Activated naive CD4-positive, alpha-beta T cell treated with anti-CD3 and anti-CD28 coated beads, Interleukin-2, amount 50 U/mL, for 72 hours (primary cell): ENCODE measurements at regions not wholly inside any gene's neighbourhood (a gene's known extent, or its start where the extent isn't known, plus 50 kb on each side); places are given as distances from the start of the nearest gene placed in this dataset.

ENCODE experiments used
- ATAC-seq, 2 donors: fragments of 150-1000 bp; cut with Tn5 transposase; 2 replicates each; pipeline ENCODE4 v1.10.0; 2021; ENCODE audit warnings: mild to moderate bottlenecking in 2 of 2, moderate library complexity in 2 of 2
- DNase-seq, 2 donors: peaks; one replicate each; pipeline ENCODE4 v3.0.0; 2021 to 2022; ENCODE audit warnings: low spot score in 2 of 2
- H3K27ac Mint-ChIP-seq, 2 donors: one replicate each; pipeline ENCODE4 v1.8.0; 2022; ENCODE audit warnings: mild to moderate bottlenecking in 2 of 2, mixed read lengths in 2 of 2
- H3K36me3 Mint-ChIP-seq, 2 donors: one replicate each; pipeline ENCODE4 v1.8.0; 2022; ENCODE audit warnings: mixed read lengths in 2 of 2
- H3K9me3 Mint-ChIP-seq, 2 donors: one replicate each; pipeline ENCODE4 v1.8.0; 2022; ENCODE audit warnings: mixed read lengths in 2 of 2

DNA sequence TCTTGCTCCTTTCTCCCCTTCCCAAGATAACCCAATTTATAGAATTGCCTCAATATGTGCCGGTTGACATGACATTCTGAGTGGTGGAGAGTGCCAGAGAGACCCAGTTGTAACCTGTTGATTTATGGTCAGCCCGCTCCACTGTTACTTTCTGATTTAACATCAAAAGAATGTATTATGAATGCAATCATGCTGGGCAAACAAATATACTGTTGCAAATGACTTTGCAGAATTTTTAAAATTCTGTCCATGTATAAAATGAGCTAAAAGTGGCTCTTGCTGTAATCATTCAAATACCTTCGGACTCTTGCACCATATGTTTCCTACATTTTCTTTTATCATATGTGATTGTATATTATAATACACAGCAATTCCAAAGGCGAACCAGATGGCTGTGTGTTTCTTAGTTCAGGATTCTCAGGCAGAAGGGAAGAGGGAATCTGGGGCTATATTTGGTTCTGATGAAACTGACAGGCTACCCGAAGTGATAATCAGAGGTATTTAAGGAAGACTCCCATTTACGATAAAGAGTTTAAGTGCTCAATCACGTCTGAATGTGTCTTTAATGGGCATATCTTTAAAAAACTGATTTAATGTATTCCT is 131.7 kb downstream of the CLCN4 start:
- peaks cover 0 to 7% of the 10 kb centered on the region in 2 donors for H3K9me3 Mint-ChIP-seq
- no peaks in the 10 kb centered on the region for H3K36me3 Mint-ChIP-seq
- DNase-seq = no peak
- ATAC-seq = no peak
- no peak overlapping the region for H3K27ac Mint-ChIP-seq

- H3K9me3 Mint-ChIP-seq = no peaks in the 10 kb centered on the region
Observed at GRCh38 chrX:10296576-10296975, 139.8 kb downstream of the CLCN4 start.

DNA sequence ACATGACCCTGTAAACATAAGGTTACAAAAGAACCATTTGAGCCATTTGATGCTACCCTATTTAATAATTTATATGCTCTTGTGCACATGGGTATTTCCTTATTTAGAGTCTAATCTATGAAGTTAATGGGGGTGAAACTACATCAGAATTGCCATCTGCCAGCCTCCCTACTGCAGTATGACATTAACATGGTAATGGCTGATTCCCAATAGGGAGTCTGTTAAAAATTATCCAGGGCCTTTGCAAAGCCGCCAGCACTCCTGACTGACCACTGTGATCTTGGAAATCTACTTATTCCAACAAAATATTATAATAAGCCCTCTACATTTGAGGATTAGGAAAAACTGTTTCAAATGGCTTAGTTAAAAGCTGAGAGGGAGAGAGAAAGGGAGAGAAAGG is 153.7 kb downstream of the CLCN4 start:
- Mint-ChIP-seq H3K27ac (no peak overlapping the region), H3K36me3 (no peaks in the 10 kb centered on the region), H3K9me3 (no peaks in the 10 kb centered on the region)
- DNase-seq (no peak), ATAC-seq (no peak)

More at GRCh38 chrX:10296576-10296975, 139.8 kb downstream of the CLCN4 start:
- no peak overlapping the region for H3K27ac Mint-ChIP-seq
- ATAC-seq = no peak
- H3K36me3 Mint-ChIP-seq = no peaks in the 10 kb centered on the region
- DNase-seq = no peak

DNA sequence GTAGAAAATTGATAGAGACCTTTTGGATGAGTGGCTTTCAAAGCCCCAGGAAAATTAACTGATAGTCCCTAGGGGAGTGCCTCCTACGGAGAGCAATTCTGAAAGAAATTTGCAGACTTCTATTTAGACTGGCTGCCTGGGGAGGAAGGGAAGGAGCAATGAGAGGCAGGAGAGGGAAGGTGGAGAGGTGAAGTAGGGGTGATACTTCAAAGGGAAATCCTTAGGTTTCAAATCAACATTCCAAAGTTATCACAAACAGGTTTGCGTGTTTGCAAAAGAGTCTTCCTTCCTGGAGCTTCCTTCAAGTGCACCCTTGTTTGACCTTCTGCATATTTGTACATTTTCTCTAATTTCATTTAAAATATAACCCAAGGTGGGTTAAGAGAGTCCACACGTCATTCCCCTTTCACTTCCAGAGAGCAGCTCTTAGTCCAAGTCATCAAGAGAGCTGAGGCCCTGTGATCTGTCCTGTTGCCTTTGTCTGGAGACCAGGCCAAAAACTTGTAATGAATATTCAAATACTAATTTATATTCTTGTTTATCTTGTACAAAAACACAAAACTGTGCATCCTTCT is 157.8 kb downstream of the CLCN4 start:
- no peaks in the 10 kb centered on the region for H3K9me3 Mint-ChIP-seq
- DNase-seq (no peak), ATAC-seq (no peak)
- H3K27ac Mint-ChIP-seq = no peak overlapping the region
- no peaks in the 10 kb centered on the region for H3K36me3 Mint-ChIP-seq

DNA sequence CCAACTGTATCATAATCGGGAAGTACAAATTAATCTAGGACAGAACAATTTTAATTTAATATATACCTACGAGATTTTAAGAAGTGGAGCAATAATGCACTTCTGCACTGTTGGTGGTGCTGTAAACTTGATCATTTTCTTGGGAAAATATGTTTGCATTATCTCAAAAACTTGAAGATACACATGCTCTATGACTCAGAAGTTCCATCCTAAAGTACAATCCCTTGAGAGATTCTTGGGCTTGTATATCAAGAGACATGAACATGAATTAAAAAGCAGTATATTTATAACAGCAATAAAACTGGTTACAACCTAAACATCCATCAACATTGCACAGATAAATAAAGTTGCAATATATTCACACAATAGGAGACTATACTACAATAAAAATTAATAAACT is 168.8 kb downstream of the CLCN4 start:
- ATAC-seq (no peak), DNase-seq (no peak)
- Mint-ChIP-seq H3K9me3 (no peaks in the 10 kb centered on the region), H3K27ac (no peak overlapping the region), H3K36me3 (no peaks in the 10 kb centered on the region)

GRCh38 chrX:10326578-10326977 is 169.8 kb downstream of the CLCN4 start:
- no peaks in the 10 kb centered on the region for H3K36me3 Mint-ChIP-seq
- H3K9me3 Mint-ChIP-seq = no peaks in the 10 kb centered on the region
- DNase-seq (no peak), ATAC-seq (no peak)
- H3K27ac Mint-ChIP-seq = no peak overlapping the region

- no peak for DNase-seq
- H3K27ac Mint-ChIP-seq = no peak overlapping the region
- no peak for ATAC-seq
- no peaks in the 10 kb centered on the region for H3K9me3 Mint-ChIP-seq
- H3K36me3 Mint-ChIP-seq = no peaks in the 10 kb centered on the region
Observed at GRCh38 chrX:10327651-10328050, 170.9 kb downstream of the CLCN4 start.

DNA sequence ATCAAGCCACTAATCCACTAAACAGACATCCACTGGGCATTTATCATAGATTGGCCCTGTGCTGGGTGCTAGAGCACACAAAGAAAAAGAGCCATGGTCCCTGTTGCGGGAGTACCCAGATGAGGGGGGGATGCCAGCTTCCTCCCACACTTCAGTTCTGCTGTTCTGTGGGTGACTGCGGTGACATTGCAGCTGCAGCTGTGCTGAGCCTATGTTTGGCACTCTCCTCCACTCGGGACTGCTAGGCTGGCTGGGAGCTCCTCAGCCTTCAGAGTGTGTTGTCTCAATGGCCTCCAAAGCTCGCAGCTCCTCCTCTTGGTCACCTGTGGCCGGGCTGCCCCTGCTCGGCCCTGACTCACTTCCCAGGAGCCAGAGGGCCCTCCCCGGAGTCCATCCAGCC is 173.2 kb downstream of the CLCN4 start:
- Mint-ChIP-seq H3K9me3 (no peaks in the 10 kb centered on the region), H3K36me3 (no peaks in the 10 kb centered on the region), H3K27ac (no peak overlapping the region)
- DNase-seq (no peak), ATAC-seq (no peak)

DNA sequence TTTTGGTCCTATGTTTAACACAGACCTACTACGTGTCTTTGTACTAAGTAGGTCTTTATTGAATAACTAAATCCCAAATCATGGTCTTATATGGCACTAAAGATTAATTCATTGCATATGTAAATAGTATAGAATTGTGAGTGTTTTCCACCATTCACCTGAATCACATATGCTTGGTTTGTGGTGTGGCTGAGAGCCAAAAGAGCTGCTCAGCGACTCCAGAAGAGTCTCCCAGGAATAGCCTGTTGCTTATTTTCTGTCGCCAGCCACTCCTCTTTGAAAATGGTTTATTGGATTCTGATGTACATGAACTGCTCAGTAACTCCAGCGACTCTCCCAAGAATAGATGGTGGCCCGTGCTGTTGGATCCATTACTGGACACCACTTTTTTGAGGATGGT is 184.5 kb downstream of the CLCN4 start:
- DNase-seq (no peak), ATAC-seq (no peak)
- H3K9me3 Mint-ChIP-seq = no peaks in the 10 kb centered on the region

DNA sequence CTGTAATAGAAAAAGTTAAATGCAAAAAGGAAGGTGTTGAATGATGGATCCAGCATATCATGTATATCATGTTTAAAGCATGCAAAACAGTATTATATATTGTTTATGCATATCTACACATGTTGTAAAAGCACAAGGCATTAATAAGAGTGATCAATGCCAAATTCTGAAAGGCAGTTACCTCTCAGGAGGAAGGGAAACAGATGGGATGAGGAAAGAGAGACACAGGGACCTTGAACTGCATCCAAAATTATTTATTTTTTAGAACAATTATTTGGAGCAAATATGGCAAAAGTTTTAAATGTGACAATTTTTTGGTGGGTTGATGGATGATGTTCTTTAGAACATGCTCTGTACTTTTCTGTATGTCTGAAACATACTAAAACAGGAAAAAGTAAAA is 193.4 kb downstream of the CLCN4 start:
- H3K36me3 Mint-ChIP-seq = no peaks in the 10 kb centered on the region
- no peak overlapping the region for H3K27ac Mint-ChIP-seq
- DNase-seq (no peak), ATAC-seq (no peak)
- no peaks in the 10 kb centered on the region for H3K9me3 Mint-ChIP-seq

More for the DNA sequence above, 184.5 kb downstream of the CLCN4 start:
- no peaks in the 10 kb centered on the region for H3K36me3 Mint-ChIP-seq
- no peak overlapping the region for H3K27ac Mint-ChIP-seq

DNA sequence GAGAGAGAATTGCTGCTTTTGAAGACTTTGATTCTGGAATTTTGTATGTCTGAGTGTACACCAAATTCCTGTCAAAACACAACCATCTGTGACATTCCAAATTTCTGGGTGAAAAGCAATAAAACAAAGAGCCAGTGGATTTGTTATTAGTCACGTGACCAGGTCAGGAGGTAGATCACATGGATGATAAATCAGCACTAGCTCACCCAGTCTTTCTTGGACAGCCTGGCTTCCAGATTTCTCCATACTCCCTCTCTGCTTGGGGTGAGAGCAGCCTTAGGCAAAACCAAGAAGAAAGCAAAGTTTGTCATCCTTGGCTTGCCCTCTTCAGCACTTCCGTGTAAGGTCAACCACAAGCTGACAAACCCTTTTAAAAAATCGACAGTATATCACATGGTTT is 194.2 kb downstream of the CLCN4 start:
- no peaks in the 10 kb centered on the region for H3K36me3 Mint-ChIP-seq
- ATAC-seq = no peak
- no peaks in the 10 kb centered on the region for H3K9me3 Mint-ChIP-seq
- no peak overlapping the region for H3K27ac Mint-ChIP-seq
- DNase-seq = no peak

GRCh38 chrX:10352536-10352935 is 195.8 kb downstream of the CLCN4 start:
- ATAC-seq = no peak
- no peak for DNase-seq
- no peaks in the 10 kb centered on the region for H3K36me3 Mint-ChIP-seq
- H3K9me3 Mint-ChIP-seq = no peaks in the 10 kb centered on the region
- H3K27ac Mint-ChIP-seq = no peak overlapping the region

DNA sequence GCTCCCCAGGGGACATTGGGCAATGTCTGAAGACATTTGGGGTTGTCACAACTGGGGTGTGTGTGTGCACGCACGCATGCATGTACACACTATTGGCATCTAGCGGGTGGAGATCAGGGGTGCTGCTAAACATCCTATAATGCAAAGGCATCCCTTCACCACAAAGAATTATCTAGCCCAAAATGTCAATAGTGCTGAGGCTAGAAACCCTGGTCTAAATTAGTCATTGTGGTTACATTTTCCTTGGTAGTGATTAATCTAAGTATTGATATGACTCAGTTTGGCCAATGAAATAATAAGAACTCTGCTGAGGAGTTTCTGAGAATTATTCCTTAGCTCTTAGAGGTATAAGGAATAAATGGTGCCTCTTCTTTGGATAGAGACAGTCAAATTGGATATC is 200.2 kb downstream of the CLCN4 start:
- DNase-seq (no peak), ATAC-seq (peak; percentile 47 to 52)
- H3K27ac Mint-ChIP-seq = no peak overlapping the region
- no peaks in the 10 kb centered on the region for H3K9me3 Mint-ChIP-seq
- no peaks in the 10 kb centered on the region for H3K36me3 Mint-ChIP-seq

GRCh38 chrX:10358958-10359357 is 202.2 kb downstream of the CLCN4 start:
- ATAC-seq (no peak), DNase-seq (no peak)
- Mint-ChIP-seq H3K36me3 (no peaks in the 10 kb centered on the region), H3K27ac (no peak overlapping the region), H3K9me3 (no peaks in the 10 kb centered on the region)

DNA sequence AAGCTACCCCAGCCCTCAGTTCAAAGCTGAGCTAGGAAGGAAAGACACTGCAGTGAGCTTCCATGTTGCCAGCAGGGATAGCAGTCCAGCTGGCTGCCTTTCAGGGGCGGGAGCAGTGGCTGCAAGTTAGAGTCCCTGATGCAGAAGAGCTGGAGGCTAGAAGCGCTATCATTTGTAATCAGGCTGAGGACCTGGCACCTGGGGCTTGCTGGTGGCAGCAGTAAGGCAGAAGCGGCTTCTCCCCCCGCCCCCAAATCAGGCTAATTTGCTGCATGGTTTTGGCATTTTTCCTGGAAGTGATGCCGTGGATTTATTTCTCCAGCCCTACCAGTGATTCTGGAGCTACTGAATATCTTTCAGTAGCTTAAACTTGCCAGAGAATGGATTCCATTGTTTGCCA is 203.3 kb downstream of the CLCN4 start:
- DNase-seq (no peak), ATAC-seq (no peak)
- Mint-ChIP-seq H3K36me3 (no peaks in the 10 kb centered on the region), H3K9me3 (no peaks in the 10 kb centered on the region), H3K27ac (no peak overlapping the region)

DNA sequence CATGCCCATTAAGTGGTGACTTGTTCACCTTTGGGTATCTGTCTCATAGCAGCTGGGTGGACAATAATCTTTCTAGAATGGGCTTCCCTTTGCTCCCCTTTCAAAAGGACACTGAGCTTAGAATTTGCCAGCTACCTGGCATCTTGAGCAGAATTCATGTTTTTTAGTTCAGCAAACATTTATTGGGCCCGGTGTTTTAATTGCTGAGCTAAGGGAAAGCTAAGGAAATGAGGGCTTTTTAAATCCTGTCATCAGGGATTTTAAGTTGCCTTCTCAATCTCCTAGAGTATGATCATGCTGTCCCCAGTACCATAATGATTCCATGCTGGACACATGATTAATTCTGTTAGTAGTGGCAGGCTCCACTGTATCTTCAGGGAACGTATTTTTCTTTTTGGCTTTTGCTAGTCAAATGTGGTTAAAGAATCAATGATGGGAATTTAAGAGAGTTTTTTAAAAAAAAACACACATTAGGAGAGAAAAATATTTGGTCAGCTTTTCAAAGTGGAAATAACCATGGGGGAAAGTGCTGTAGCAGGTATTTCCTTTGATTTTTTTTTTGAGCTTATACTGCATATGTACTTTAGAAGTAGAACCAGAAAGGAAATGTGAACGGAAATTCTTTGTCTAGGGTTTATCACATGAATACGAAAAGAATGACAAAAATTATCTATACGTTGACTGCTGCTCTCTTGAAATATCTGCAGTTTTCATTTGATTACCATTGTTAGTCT is 208.9 kb downstream of the CLCN4 start:
- Mint-ChIP-seq H3K27ac (no peak overlapping the region), H3K9me3 (peaks cover 0 to 4% of the 10 kb centered on the region in 2 donors), H3K36me3 (no peaks in the 10 kb centered on the region)
- no peak for DNase-seq
- no peak for ATAC-seq

- no peaks in the 10 kb centered on the region for H3K36me3 Mint-ChIP-seq
- ATAC-seq (no peak), DNase-seq (no peak)
- H3K9me3 Mint-ChIP-seq = peaks cover 0 to 4% of the 10 kb centered on the region in 2 donors
- H3K27ac Mint-ChIP-seq = no peak overlapping the region
Observed at GRCh38 chrX:10367406-10367805, 210.6 kb downstream of the CLCN4 start.

- Mint-ChIP-seq H3K27ac (no peak overlapping the region), H3K9me3 (peaks cover 0 to 4% of the 10 kb centered on the region in 2 donors)
- no peak for DNase-seq
Observed at GRCh38 chrX:10370976-10371375, 214.2 kb downstream of the CLCN4 start.

More at GRCh38 chrX:10370976-10371375, 214.2 kb downstream of the CLCN4 start:
- no peak for ATAC-seq
- H3K36me3 Mint-ChIP-seq = no peaks in the 10 kb centered on the region
